ENCODE measurements at regions not wholly inside any gene's neighbourhood (a gene's known extent, or its start where the extent isn't known, plus 50 kb on each side); places are given as distances from the start of the nearest gene placed in this dataset.

- TF ChIP-seq, protein P1, sequence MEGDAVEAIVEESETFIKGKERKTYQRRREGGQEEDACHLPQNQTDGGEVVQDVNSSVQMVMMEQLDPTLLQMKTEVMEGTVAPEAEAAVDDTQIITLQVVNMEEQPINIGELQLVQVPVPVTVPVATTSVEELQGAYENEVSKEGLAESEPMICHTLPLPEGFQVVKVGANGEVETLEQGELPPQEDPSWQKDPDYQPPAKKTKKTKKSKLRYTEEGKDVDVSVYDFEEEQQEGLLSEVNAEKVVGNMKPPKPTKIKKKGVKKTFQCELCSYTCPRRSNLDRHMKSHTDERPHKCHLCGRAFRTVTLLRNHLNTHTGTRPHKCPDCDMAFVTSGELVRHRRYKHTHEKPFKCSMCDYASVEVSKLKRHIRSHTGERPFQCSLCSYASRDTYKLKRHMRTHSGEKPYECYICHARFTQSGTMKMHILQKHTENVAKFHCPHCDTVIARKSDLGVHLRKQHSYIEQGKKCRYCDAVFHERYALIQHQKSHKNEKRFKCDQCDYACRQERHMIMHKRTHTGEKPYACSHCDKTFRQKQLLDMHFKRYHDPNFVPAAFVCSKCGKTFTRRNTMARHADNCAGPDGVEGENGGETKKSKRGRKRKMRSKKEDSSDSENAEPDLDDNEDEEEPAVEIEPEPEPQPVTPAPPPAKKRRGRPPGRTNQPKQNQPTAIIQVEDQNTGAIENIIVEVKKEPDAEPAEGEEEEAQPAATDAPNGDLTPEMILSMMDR (IDR thresholded peaks at IDR 0.05; ENCODE audit: low read depth, low read length), result no peak
- TF ChIP-seq POLR2A (IDR thresholded peaks at IDR 0.05; ENCODE audit: extremely low read depth, insufficient read length), result no peak
- TF ChIP-seq MAX (IDR thresholded peaks at IDR 0.05; ENCODE audit: low read depth, low read length), result no peak
Measured at GRCh38 chr5:63217422-63217821, 638.8 kb downstream of the LRRC70 start.
